Activated CD4-positive, alpha-beta T cell treated with anti-CD3 and anti-CD28 coated beads for 36 hours (primary cell): ENCODE measurements at regions not wholly inside any gene's neighbourhood (a gene's known extent, or its start where the extent isn't known, plus 50 kb on each side); places are given as distances from the start of the nearest gene placed in this dataset.

Source experiments
- ATAC-seq: fragments of 200-7000 bp; cut with Tn5 transposase; one replicate; pipeline ENCODE4 v1.10.0; 2021; ENCODE audit warnings: mild to moderate bottlenecking, moderate library complexity
- CTCF ChIA-PET: fragments of 350-600 bp; sonication (Branson Sonifier 250); formaldehyde crosslinking; loops from one replicate; lab custom pipeline; 2021; ENCODE audit warnings: antibody characterized with exemption; lab: Charles Lee
- POLR2A ChIA-PET: fragments of 350-600 bp; sonication (Branson Sonifier 250); formaldehyde crosslinking; loops from one replicate; lab custom pipeline; 2021; ENCODE audit warnings: antibody characterized with exemption, inconsistent platforms; lab: Charles Lee
- DNase-seq: peaks from one replicate; pipeline ENCODE4 v3.0.0-alpha.2; 2020
- H3K27ac Mint-ChIP-seq: one replicate; pipeline ENCODE4 v1.8.0; 2021; ENCODE audit warnings: mixed read lengths
- H3K27me3 Mint-ChIP-seq: one replicate; pipeline ENCODE4 v1.8.0; 2021; ENCODE audit warnings: mixed read lengths
- H3K36me3 Mint-ChIP-seq: one replicate; pipeline ENCODE4 v1.8.0; 2021; ENCODE audit warnings: low read depth, mixed read lengths
- H3K4me1 Mint-ChIP-seq: one replicate; pipeline ENCODE4 v1.8.0; 2021; ENCODE audit warnings: mixed read lengths
- H3K4me3 Mint-ChIP-seq: one replicate; pipeline ENCODE4 v1.8.0; 2021; ENCODE audit warnings: mild to moderate bottlenecking, moderate library complexity, mixed read lengths
- H3K9me3 Mint-ChIP-seq: one replicate; pipeline ENCODE4 v1.8.0; 2021; ENCODE audit warnings: low read depth, mixed read lengths
- intact Hi-C, 2 experiments: fragments of 100-400 bp; cut with DNase I in 1 of 2; cut with micrococcal nuclease in 1 of 2; formaldehyde crosslinking; loops; one replicate each; pipeline versions ENCODE4 v1.14.2 to v1.15.1; 2022 to 2024; cut with DNase I, micrococcal nuclease

GRCh38 chr15:72980661-72981060 is 71.6 kb upstream of the NEO1 start:
- ChIA-PET CTCF (interaction anchor here (0.6 to 1.1 kb wide), 2 partner anchors 48 to 655 kb away, joined by 3 to 5 read pairs; no protein-coding TSS in a partner anchor), POLR2A (no interaction called here)
- Mint-ChIP-seq H3K36me3 (no peaks in the 10 kb centered on the region), H3K4me3 (no peak overlapping the region), H3K4me1 (no peaks in the 10 kb centered on the region), H3K27me3 (peaks cover 29% of the 10 kb centered on the region), H3K27ac (no peak overlapping the region), H3K9me3 (no peaks in the 10 kb centered on the region)
- intact Hi-C loops = no loop called here
- ATAC-seq (no peak), DNase-seq (no peak)

- H3K4me1 Mint-ChIP-seq = no peaks in the 10 kb centered on the region
- ChIA-PET CTCF (interaction anchor here (0.6 kb wide), 2 partner anchors 80 to 868 kb away, joined by 3 read pairs; no protein-coding TSS in a partner anchor), POLR2A (no interaction called here)
- H3K27ac Mint-ChIP-seq = no peak overlapping the region
- no peaks in the 10 kb centered on the region for H3K36me3 Mint-ChIP-seq
- no peak for ATAC-seq
- peaks cover 29% of the 10 kb centered on the region for H3K27me3 Mint-ChIP-seq
- intact Hi-C loops = no loop called here
- no peak for DNase-seq
- H3K4me3 Mint-ChIP-seq = no peak overlapping the region
- H3K9me3 Mint-ChIP-seq = no peaks in the 10 kb centered on the region
Measured at GRCh38 chr15:72979791-72980190, 72.5 kb upstream of the NEO1 start.

GRCh38 chr15:72979308-72979707 is 73.0 kb upstream of the NEO1 start:
- H3K27ac Mint-ChIP-seq = no peak overlapping the region
- DNase-seq (no peak), ATAC-seq (no peak)
- ChIA-PET POLR2A (no interaction called here), CTCF (interaction anchor here (0.6 kb wide), 1 partner anchor 80 kb away, joined by 3 read pairs; no protein-coding TSS in a partner anchor)
- intact Hi-C loops = no loop called here
- H3K9me3 Mint-ChIP-seq = no peaks in the 10 kb centered on the region
- no peaks in the 10 kb centered on the region for H3K4me1 Mint-ChIP-seq
- H3K36me3 Mint-ChIP-seq = no peaks in the 10 kb centered on the region
- peaks cover 26% of the 10 kb centered on the region for H3K27me3 Mint-ChIP-seq
- H3K4me3 Mint-ChIP-seq = no peak overlapping the region

- H3K27ac Mint-ChIP-seq = no peak overlapping the region
- peaks cover 30% of the 10 kb centered on the region for H3K27me3 Mint-ChIP-seq
- H3K9me3 Mint-ChIP-seq = no peaks in the 10 kb centered on the region
- H3K4me1 Mint-ChIP-seq = no peaks in the 10 kb centered on the region
- no peak for DNase-seq
- ChIA-PET CTCF (interaction anchor here (0.6 kb wide), 1 partner anchor 152 kb away, joined by 3 read pairs; no protein-coding TSS in a partner anchor), POLR2A (no interaction called here)
- no peak overlapping the region for H3K4me3 Mint-ChIP-seq
- H3K36me3 Mint-ChIP-seq = no peaks in the 10 kb centered on the region
- intact Hi-C loops = no loop called here
- ATAC-seq = no peak
Measured at GRCh38 chr15:72978223-72978622, 74.0 kb upstream of the NEO1 start.

GRCh38 chr15:72972362-72972761 is 79.9 kb upstream of the NEO1 start:
- H3K27ac Mint-ChIP-seq = no peak overlapping the region
- H3K27me3 Mint-ChIP-seq = peaks cover 18% of the 10 kb centered on the region
- DNase-seq = no peak
- intact Hi-C loops = no loop called here
- no peaks in the 10 kb centered on the region for H3K4me1 Mint-ChIP-seq
- no peaks in the 10 kb centered on the region for H3K9me3 Mint-ChIP-seq
- ChIA-PET POLR2A (no interaction called here), CTCF (no interaction called here)
- no peak for ATAC-seq
- H3K36me3 Mint-ChIP-seq = no peaks in the 10 kb centered on the region
- no peak overlapping the region for H3K4me3 Mint-ChIP-seq

- no peak for ATAC-seq
- no peak overlapping the region for H3K27ac Mint-ChIP-seq
- no peak overlapping the region for H3K4me3 Mint-ChIP-seq
- intact Hi-C loops = no loop called here
- H3K4me1 Mint-ChIP-seq = no peaks in the 10 kb centered on the region
- H3K9me3 Mint-ChIP-seq = no peaks in the 10 kb centered on the region
- ChIA-PET POLR2A (no interaction called here), CTCF (interaction anchor here (0.8 kb wide), 1 partner anchor 545 kb away, joined by 3 read pairs; no protein-coding TSS in a partner anchor)
- H3K36me3 Mint-ChIP-seq = no peaks in the 10 kb centered on the region
- H3K27me3 Mint-ChIP-seq = peaks cover 17% of the 10 kb centered on the region
- DNase-seq = no peak
Measured at GRCh38 chr15:72971766-72972165, 80.5 kb upstream of the NEO1 start.

- H3K9me3 Mint-ChIP-seq = no peaks in the 10 kb centered on the region
- H3K27ac Mint-ChIP-seq = no peak overlapping the region
- intact Hi-C loops = no loop called here
- H3K4me3 Mint-ChIP-seq = no peak overlapping the region
- H3K27me3 Mint-ChIP-seq = peaks cover 12% of the 10 kb centered on the region
- ChIA-PET POLR2A (no interaction called here), CTCF (interaction anchor here (0.8 kb wide), 1 partner anchor 546 kb away, joined by 3 read pairs; no protein-coding TSS in a partner anchor)
- H3K36me3 Mint-ChIP-seq = no peaks in the 10 kb centered on the region
- no peak for DNase-seq
- no peak for ATAC-seq
- no peaks in the 10 kb centered on the region for H3K4me1 Mint-ChIP-seq
Measured at GRCh38 chr15:72970933-72971760, 81.1 kb upstream of the NEO1 start.

GRCh38 chr15:72968531-72968922 is 83.7 kb upstream of the NEO1 start:
- Mint-ChIP-seq H3K9me3 (no peaks in the 10 kb centered on the region), H3K27me3 (peaks cover 16% of the 10 kb centered on the region), H3K4me1 (no peaks in the 10 kb centered on the region), H3K27ac (no peak overlapping the region), H3K4me3 (no peak overlapping the region), H3K36me3 (no peaks in the 10 kb centered on the region)
- ChIA-PET POLR2A (no interaction called here), CTCF (interaction anchor here (0.8 kb wide), 1 partner anchor 163 kb away, joined by 4 read pairs; no protein-coding TSS in a partner anchor)
- no peak for DNase-seq
- ATAC-seq = no peak
- intact Hi-C loops = no loop called here

- no peak for DNase-seq
- Mint-ChIP-seq H3K27ac (no peak overlapping the region), H3K9me3 (no peaks in the 10 kb centered on the region), H3K36me3 (no peaks in the 10 kb centered on the region), H3K27me3 (peaks cover 15% of the 10 kb centered on the region), H3K4me3 (no peak overlapping the region), H3K4me1 (no peaks in the 10 kb centered on the region)
- POLR2A ChIA-PET = no interaction called here
- ATAC-seq = no peak
- intact Hi-C loops = no loop called here
- CTCF ChIA-PET = interaction anchor here (0.8 kb wide), 1 partner anchor 162 kb away, joined by 4 read pairs; no protein-coding TSS in a partner anchor
Measured at GRCh38 chr15:72967811-72968530, 84.3 kb upstream of the NEO1 start.

GRCh38 chr15:72967397-72967796 is 84.9 kb upstream of the NEO1 start:
- ATAC-seq = no peak
- Mint-ChIP-seq H3K4me3 (no peak overlapping the region), H3K27ac (no peak overlapping the region), H3K4me1 (no peaks in the 10 kb centered on the region), H3K27me3 (peaks cover 15% of the 10 kb centered on the region), H3K36me3 (no peaks in the 10 kb centered on the region), H3K9me3 (no peaks in the 10 kb centered on the region)
- intact Hi-C loops = no loop called here
- ChIA-PET POLR2A (no interaction called here), CTCF (no interaction called here)
- no peak for DNase-seq

GRCh38 chr15:72966641-72967040 is 85.6 kb upstream of the NEO1 start:
- no peaks in the 10 kb centered on the region for H3K9me3 Mint-ChIP-seq
- H3K4me3 Mint-ChIP-seq = no peak overlapping the region
- H3K36me3 Mint-ChIP-seq = no peaks in the 10 kb centered on the region
- ChIA-PET CTCF (interaction anchor here (0.6 kb wide), 1 partner anchor 1733 kb away, joined by 3 read pairs; no protein-coding TSS in a partner anchor), POLR2A (no interaction called here)
- peaks cover 15% of the 10 kb centered on the region for H3K27me3 Mint-ChIP-seq
- no peak for ATAC-seq
- no peaks in the 10 kb centered on the region for H3K4me1 Mint-ChIP-seq
- no peak for DNase-seq
- no peak overlapping the region for H3K27ac Mint-ChIP-seq
- intact Hi-C loops = no loop called here
